GM19035 (cell line): ENCODE measurements at regions not wholly inside any gene's neighbourhood (a gene's known extent, or its start where the extent isn't known, plus 50 kb on each side); places are given as distances from the start of the nearest gene placed in this dataset.

Source experiments
- ATAC-seq: cut with Tn5 transposase; IDR thresholded peaks from one replicate; pipeline ENCODE4 v1.9.1; 2021; ENCODE audit not compliant: unreplicated experiment

GRCh38 chr11:98561877-98562395 is 458.8 kb upstream of the CNTN5 start:
- ATAC-seq: no peak

GRCh38 chr11:98564233-98564632 is 456.5 kb upstream of the CNTN5 start:
- no peak for ATAC-seq

DNA sequence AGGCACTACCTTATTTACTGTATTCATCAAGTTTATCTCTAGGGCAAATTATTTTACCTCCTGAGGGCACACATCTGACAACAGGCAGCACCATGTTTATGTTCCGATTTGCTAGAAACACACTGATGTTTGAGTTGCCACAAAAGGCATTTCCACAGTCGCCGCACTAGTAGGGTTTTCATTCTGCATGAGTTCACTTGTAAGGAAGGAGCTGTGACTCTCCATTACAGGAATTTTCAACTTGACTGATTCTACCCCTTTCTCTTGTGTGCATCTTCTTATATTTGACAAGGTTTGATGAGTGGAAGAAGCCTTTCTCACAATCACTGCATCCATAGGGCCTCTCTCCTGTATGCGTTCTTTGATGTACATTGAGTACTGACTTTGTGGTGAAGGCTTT is 455.9 kb upstream of the CNTN5 start:
- ATAC-seq: no peak

DNA sequence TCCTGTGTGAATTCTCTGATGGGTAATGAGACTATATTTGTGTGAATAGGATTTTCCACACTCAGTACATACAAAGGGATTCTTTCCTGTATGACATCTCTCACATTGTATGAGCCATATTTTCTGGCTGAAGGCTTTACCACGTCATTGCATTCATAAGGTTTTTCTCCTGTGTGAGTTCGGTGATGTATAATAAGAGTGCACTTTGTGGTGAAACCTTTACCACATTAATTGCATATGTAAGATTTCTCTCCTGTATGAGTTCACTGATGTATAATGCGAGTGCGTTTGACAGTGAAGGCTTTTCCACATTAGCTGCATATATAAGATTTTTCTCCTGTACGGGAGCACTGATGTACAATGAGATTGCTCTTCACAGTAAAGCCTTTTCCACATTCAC is 455.4 kb upstream of the CNTN5 start:
- ATAC-seq: no peak

- no peak for ATAC-seq
These were observed 453.8 kb upstream of the CNTN5 start for GRCh38 chr11:98566978-98567377.

- no peak for ATAC-seq
These were observed 452.7 kb upstream of the CNTN5 start for GRCh38 chr11:98568013-98568412.

GRCh38 chr11:98572941-98573340 is 447.8 kb upstream of the CNTN5 start:
- no peak for ATAC-seq

DNA sequence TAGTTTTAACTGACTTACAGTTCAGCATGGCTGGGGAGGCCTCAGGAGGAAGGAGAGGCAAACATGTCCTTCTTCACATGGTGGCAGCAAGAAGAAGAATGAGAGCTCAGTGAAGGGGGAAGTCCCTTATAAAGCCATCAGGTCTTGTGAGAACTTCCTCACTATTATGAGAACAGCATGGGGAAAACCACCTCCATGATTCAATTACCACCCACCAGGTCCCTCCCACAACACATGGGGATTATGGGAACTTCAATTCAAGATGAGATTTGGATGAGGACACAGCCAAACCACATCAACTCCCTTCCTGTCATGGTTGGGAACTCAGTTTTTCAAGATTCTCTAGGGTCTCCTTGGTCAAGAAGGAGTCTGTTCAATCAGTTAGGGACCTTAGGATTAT is 432.9 kb upstream of the CNTN5 start:
- no peak for ATAC-seq

GRCh38 chr11:98589967-98590366 is 430.8 kb upstream of the CNTN5 start:
- no peak for ATAC-seq

GRCh38 chr11:98600103-98600502 is 420.6 kb upstream of the CNTN5 start:
- ATAC-seq: no peak

- ATAC-seq: no peak
These were observed 419.7 kb upstream of the CNTN5 start for GRCh38 chr11:98600786-98601773.

DNA sequence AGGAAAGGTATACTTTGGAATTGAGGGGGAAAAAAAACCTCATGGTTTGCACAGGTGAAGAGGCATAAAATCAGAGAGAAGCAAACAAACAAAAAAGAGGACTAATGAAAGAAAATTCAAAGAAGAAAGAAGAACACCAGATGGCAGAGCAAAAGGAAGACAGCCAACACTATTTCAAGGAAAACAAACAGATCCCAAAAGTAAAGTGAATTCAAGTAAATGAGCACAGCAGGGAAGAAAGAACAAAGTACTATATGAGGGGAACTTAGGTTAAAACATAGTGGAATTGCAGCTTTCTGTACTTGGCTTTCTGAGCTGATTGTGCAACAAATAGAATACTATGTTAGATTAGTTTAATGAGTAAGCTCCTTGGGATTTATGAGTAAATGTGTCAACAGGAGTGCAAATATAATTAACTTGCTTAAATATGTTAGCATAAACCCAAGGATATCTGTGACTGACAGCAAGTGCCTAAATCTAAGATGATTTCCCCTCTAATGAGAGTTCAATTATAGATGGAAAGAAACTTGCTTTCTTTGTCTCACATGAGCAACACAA is 404.6 kb upstream of the CNTN5 start:
- no peak for ATAC-seq

- ATAC-seq: no peak
These were observed 399.0 kb upstream of the CNTN5 start for GRCh38 chr11:98621767-98622166.

DNA sequence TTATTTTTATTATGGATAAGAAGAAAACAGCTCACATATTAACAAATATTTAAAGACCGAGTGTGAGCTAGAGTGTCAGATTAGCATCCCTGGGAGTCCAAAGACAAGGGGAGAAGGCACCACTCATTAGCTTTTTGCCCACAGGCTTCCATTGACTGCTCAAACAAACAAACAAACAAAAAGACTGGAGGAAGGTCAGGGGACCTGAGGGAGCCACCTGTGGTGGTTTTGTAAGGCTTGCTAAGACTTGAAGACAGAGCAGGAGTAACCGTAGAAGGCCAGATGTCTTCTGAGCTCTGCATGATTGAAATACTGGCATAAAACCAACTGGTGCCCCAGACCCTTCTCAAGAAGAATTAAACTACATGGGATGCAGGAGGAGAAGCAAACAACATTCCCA is 395.2 kb upstream of the CNTN5 start:
- no peak for ATAC-seq

DNA sequence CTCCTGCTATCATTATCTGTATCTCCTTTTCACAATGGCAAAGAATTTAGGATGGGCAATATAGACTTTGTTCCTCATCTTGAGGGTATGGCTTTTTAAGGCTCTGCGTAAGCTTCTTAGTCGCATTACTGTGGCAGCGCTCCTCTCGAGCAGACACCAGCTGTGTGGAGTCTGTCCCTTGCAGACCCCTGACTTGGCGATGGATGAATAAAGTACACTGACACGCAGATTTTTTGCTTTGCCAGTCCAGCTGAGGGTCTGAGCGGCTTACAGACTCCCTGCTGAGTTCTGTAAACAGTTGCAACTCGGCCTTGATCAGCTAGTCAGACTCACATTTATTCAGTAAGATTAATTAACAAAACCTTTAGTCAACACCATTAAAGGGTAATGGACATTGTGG is 390.0 kb upstream of the CNTN5 start:
- no peak for ATAC-seq

GRCh38 chr11:98657711-98658110 is 363.0 kb upstream of the CNTN5 start:
- no peak for ATAC-seq

- ATAC-seq: no peak
These were observed 361.3 kb upstream of the CNTN5 start for GRCh38 chr11:98659431-98659830.

GRCh38 chr11:98674390-98674789 is 346.4 kb upstream of the CNTN5 start:
- ATAC-seq: no peak

DNA sequence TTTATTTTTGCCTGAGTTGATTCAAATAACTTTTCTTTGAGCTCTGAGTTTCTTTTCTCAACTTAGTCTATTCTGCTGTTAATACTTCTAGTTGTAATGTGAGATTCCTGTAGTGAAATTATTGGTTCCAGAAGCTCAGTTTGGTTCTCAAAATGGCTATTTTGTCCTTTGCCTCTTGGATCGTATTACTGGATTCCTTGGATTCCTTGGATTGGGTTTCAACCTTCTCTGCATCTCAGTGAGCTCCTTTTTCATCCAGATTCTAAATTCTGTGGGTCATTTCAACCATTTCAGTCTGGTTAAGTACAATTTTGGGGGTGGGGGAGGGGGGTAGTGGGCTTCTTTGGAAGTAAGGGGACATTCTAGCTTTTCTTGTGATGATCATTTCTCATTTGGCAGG is 341.1 kb upstream of the CNTN5 start:
- no peak for ATAC-seq

GRCh38 chr11:98701541-98701940 is 319.2 kb upstream of the CNTN5 start:
- no peak for ATAC-seq

GRCh38 chr11:98703779-98704556 is 316.8 kb upstream of the CNTN5 start:
- no peak for ATAC-seq

DNA sequence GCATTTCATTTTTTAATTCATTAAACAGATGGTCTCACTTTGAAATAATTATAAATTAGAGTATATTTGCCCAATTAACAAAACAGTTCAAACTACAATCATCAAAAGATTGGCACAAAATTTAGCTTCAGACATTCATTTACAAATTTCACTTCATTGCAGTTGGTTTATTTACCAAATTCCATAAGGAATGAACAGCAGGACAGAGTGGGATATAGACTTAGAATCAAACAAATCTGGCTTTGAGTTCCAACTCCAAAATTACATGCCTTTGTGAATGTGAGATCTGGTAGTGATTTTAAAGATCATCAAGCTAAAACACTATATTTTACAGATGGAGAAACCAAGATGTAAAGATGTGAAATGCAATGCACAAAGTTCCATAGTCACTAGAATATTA is 310.7 kb upstream of the CNTN5 start:
- no peak for ATAC-seq
